Activated CD4-positive, alpha-beta T cell treated with anti-CD3 and anti-CD28 coated beads, Interleukin-2, amount 50 U/mL, for 1 hour (primary cell): ENCODE measurements at regions not wholly inside any gene's neighbourhood (a gene's known extent, or its start where the extent isn't known, plus 50 kb on each side); places are given as distances from the start of the nearest gene placed in this dataset.

Source experiments
- DNase-seq: peaks from one replicate; pipeline ENCODE4 v3.0.0-alpha.2; 2020

GRCh38 chr3:66121318-66121717 lies 82.6 kb upstream of the MAGI1 start:
- no peak for DNase-seq

GRCh38 chr3:66115858-66116654 lies 77.3 kb upstream of the MAGI1 start:
- no peak for DNase-seq

- no peak for DNase-seq
Measured at GRCh38 chr3:66113542-66113941, 74.8 kb upstream of the MAGI1 start.

GRCh38 chr3:66110840-66111239 lies 72.1 kb upstream of the MAGI1 start:
- no peak for DNase-seq

- no peak for DNase-seq
Measured at GRCh38 chr3:66107855-66108254, 69.1 kb upstream of the MAGI1 start.

GRCh38 chr3:66106788-66107187 lies 68.1 kb upstream of the MAGI1 start:
- DNase-seq: no peak

GRCh38 chr3:66104535-66104934 lies 65.8 kb upstream of the MAGI1 start:
- no peak for DNase-seq

- DNase-seq: no peak
Measured at GRCh38 chr3:66103729-66104128, 65.0 kb upstream of the MAGI1 start.

- no peak for DNase-seq
Measured at GRCh38 chr3:66101901-66102300, 63.2 kb upstream of the MAGI1 start.

- DNase-seq: no peak
Measured at GRCh38 chr3:66099541-66100065, 60.9 kb upstream of the MAGI1 start.

GRCh38 chr3:66098436-66098835 lies 59.7 kb upstream of the MAGI1 start:
- DNase-seq: no peak

- DNase-seq: no peak
Measured at GRCh38 chr3:66097647-66098046, 58.9 kb upstream of the MAGI1 start.

- no peak for DNase-seq
Measured at GRCh38 chr3:66095295-66096001, 56.7 kb upstream of the MAGI1 start.

GRCh38 chr3:66093981-66094380 lies 55.3 kb upstream of the MAGI1 start:
- no peak for DNase-seq

- DNase-seq: no peak
Measured at GRCh38 chr3:66092175-66092995, 53.7 kb upstream of the MAGI1 start.
